Suppressor macrophage treated with lipopolysaccharide for 4 hours (primary cell): ENCODE measurements at regions not wholly inside any gene's neighbourhood (a gene's known extent, or its start where the extent isn't known, plus 50 kb on each side); places are given as distances from the start of the nearest gene placed in this dataset.
"Not testable (repeated sequence)": the region's sequence is repeated elsewhere in the genome, so short reads cannot be mapped to it uniquely, and the experiment has no call there.

Experiments used
- DNase-seq: peaks from one replicate; pipeline ENCODE4 v3.0.0-alpha.2; 2020

DNA sequence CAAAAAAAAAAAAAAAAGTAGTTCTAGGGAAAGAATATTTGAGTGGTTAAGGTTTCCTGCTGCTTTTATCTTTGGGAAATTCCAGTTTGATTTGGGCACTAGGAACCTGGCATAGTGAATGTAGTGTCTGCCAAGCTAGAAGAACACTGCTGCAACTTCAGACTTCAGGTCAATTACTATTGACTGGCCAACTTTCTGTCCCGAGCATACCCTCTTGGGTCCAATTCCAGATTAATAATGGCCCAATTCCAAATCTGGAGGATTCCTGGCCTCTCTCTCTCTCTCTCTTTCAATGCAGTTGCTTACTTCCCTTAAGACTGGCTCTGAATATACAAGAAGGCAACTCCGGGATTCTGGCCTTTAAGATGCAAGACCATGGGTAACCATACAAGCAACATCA is 74.9 kb downstream of the ANKEF1 start:
- DNase-seq = no peak

- DNase-seq = no peak
Measured at GRCh38 chr20:10110151-10110550, 75.4 kb downstream of the ANKEF1 start.

DNA sequence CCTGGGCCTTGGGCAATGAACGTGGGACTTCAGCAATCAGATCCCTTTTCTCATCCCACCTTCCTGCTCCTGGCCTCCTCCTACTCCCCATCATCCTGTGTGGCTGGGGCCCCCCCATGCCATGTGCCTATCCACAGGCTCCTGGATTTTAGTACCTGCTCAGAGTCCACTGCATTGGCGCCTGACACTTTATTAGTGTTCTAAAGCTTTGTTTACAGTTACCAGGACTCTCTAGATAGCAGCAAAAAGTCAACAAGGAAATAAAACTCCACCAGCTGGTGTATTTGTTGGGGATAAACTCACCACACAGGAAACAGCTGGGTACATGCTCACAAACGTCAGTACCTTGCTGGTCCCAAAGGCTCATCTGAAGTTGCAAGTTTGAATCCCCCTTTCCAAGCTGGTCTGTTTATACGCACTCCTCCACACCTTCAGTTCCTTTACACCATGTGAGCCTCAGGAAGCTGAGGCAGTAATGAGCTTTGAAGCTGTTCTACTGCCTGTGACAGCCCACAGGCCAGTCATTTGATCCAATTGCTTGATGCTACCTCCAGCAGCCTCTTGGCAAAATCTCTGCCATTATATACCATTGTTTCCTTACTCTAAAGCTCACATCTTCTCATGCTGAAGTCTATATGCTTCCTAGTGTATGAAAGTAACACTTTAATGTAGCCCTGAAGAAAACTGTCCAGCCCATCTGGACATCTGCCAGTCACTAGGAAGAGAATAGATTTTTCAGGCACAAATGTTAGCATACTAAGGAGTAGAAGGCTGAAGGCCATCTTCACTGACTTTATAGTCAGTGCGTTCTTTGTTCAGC is 76.6 kb downstream of the ANKEF1 start:
- no peak for DNase-seq

DNA sequence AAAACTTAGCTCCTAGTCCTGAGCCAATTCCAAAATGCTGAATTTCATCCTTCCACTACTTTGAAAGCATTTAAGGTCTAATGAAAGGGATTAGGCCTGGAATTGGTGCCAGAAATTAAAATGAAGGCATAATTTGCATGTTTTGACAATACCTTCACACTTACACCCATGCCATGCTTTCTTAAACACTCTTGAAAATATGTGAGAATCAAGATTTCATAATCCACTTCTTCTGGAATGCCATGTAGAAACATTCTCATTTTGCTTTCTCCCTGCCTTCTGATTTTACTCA is 77.1 kb downstream of the ANKEF1 start:
- no peak for DNase-seq

GRCh38 chr20:10113746-10114145 is 79.0 kb downstream of the ANKEF1 start:
- DNase-seq = no peak

DNA sequence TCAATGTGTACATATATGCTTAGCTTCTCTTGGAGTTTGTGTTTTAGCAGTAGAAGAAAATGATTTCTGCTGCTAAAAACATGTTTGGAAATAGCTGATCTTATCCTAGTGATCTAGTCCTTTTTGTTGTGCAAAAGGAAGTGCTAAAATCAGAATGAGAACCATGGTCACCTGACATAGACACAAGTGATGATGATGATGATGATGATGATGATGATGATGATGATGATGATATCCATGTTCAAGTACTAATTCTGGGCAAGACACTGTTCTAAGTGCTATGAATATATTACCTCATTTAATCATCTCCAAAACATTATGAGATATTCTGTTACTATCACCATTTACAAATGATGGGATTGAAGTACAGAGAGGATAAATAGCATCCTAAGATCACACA is 79.8 kb downstream of the ANKEF1 start:
- DNase-seq = peak; percentile 4

DNA sequence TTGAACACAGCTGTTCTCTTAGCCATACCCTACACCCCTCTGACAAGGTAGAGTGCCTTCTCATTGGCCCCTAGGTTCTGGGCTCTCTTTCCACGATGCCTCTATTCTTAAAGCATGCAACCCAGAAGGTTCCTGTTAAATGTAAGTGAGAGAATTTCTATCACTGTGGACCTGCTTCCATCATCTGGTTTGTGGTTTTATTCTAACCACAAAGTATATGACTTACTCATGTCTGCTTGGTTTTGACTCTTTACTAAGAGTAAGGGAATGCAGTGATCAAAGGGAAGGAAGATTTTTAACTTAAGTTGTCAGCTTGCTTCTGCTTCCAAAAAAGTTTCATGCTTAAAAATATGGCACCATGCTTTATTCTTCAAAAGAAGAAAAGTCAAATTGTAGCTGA is 80.2 kb downstream of the ANKEF1 start:
- no peak for DNase-seq

GRCh38 chr20:10119336-10119735 is 84.5 kb downstream of the ANKEF1 start:
- DNase-seq = no peak

- not testable (repeated sequence) for DNase-seq
Measured at GRCh38 chr20:10124883-10125282, 90.1 kb downstream of the ANKEF1 start.

DNA sequence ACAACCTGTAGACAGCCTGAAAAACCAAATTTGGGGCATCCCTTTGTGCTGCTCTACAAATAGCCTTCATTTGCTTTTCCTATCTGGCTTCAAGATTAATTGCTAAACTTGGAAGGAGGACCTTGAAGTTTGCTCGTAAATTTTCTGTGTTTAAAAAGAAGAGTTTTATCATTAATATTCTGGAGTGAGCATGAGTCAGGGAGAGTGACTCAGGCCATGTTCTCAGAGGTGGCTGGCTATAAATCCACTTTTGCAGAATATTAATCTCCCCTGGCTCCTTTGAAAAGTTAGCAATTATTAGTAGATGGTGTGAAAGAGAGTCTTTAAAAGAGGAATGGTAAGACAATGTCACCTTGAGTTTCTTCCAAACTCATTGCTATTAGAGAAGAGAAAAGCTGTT is 91.0 kb downstream of the ANKEF1 start:
- no peak for DNase-seq

- no peak for DNase-seq
Measured at GRCh38 chr20:10129749-10130148, 88.9 kb upstream of the SNAP25 start.

- DNase-seq = no peak
Measured at GRCh38 chr20:10131732-10132345, 86.8 kb upstream of the SNAP25 start.

DNA sequence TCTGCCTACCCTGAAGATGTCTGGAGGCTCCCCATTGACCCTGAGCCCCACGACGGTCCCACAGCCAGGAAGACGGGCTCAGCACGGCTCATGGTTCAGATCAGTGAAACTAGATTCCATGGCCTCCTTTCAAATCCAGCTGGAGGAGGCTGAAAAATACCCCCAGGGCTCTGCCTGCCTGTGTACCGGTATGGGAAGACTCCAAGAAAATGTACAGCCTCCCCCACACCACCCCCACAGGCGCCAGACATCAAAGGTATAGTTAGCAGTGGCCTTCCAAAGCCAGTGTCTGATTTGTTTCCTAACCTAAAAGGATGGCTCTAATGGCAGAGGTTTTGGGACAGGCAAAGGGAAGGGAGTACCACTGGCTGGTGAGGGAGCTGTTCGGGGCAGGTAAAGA is 86.2 kb upstream of the SNAP25 start:
- no peak for DNase-seq

DNA sequence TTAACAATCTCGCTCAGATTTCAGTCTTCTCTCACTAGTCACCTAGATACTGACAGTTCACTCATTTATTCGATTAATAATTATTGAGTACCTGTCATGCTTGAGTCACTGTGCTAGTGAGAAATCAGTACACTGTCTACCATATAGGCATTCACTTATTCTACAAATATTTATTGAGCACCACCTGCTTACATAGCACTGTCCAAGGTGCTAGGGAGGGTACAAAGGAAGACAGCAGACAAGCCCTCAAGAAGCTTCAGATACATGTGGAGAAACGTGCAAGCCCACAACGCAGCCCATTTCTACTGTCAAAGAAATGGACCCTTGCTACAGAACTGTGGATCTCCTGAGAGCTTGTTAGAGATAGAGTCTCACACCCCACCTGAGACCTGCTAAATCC is 85.1 kb upstream of the SNAP25 start:
- no peak for DNase-seq

DNA sequence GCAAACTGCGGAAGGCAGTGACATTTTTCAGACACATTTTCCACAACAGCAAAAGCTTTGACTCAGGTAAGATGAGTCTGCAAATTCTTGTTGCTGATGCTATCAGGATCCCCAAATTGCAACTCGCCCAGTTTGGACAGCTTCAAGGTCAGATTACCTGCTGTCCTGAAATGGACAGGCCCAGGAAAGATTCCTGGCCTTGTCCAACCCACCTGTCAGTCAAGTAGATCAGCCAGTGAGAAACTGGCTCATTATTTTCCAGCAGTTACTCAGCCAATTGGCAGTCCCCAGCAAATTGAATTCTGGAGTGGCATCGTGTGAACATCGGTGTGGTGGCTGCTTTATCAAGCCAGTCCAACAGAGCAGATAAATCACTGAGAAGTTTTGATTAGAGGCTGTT is 84.5 kb upstream of the SNAP25 start:
- no peak for DNase-seq

DNA sequence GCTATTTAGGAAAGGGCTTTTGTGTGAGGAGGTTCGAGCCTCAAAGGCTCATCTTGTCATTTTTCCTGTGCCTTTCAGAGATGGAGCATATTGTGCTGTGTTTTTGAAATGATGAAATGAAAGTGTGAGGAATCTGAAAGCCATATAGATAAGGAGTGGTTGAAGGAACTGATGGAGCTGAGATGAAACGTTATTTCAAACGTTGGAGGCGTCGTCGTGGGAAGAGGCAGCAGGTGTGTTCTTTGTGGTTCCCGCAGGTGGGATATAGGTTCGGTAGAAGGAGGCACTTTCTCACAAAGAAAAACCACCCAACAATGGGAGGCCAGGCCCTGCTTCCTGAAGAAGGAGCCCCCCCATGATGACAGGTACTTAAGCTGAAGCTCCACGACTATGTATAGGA is 83.2 kb upstream of the SNAP25 start:
- DNase-seq = no peak

- DNase-seq = no peak
Measured at GRCh38 chr20:10137032-10137431, 81.6 kb upstream of the SNAP25 start.

- no peak for DNase-seq
Measured at GRCh38 chr20:10137533-10137932, 81.1 kb upstream of the SNAP25 start.

DNA sequence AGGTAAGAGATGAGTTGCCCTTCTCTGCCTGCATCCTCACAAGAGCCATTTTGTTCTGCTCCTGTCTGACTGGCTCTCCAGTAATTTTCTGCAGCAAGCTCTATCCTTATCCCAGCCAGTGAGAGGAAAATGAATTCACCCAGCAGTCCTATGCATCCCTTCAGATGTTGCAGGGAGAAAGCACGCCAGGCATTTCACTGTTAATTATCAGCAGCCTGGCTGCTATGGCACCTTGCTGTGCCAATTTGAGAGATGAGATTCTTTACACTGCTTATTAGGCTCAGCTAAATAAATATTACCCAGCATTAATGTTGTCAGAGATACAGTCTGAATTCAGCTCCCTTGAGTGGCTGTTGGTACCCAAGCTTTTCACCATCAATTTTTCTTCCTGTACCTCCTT is 61.1 kb upstream of the SNAP25 start:
- no peak for DNase-seq

GRCh38 chr20:10167040-10167439 is 51.6 kb upstream of the SNAP25 start:
- no peak for DNase-seq

DNA sequence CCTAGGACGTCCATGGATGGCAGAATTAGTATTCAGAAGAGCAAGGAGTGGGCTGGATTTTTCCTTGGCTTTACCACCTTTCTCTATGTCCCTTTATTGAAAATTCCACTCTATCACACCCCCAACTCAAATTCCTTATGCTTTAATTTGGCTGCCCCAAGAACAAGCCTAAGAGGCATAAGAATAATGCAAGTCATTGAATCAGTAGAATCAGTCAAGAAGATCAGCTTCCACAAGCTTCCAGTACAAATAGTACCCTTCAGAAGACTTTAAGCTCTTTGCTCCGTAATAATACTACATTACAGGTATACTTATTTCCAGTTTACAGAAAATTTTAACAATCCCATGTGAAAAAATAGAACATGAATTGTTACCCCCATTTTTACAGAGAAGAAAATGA is 51.0 kb upstream of the SNAP25 start:
- DNase-seq = no peak
